Activated T-helper 1 cell treated with anti-CD3 and anti-CD28 coated beads, Interleukin-12 subunit alpha, Interleukin-12 subunit beta, Interleukin-2, Interleukin-4 antibody, amounts not matched to agents 30 ng/mL and 10 ng/mL and 1 ng/mL, durations not matched to agents 14 hours and 24 hours and 36 hours (primary cell): ENCODE measurements at regions not wholly inside any gene's neighbourhood (a gene's known extent, or its start where the extent isn't known, plus 50 kb on each side); places are given as distances from the start of the nearest gene placed in this dataset.
"Not testable (repeated sequence)": the region's sequence is repeated elsewhere in the genome, so short reads cannot be mapped to it uniquely, and the experiment has no call there.

Experiments
- DNase-seq: peaks from one replicate; pipeline ENCODE4 v3.0.0; 2021; ENCODE audit warnings: low spot score
- H3K27ac Mint-ChIP-seq: one replicate; pipeline ENCODE4 v1.8.0; 2021; ENCODE audit warnings: mild to moderate bottlenecking, mixed read lengths
- H3K27me3 Mint-ChIP-seq: one replicate; pipeline ENCODE4 v1.8.0; 2022; ENCODE audit warnings: mild to moderate bottlenecking, moderate library complexity, mixed read lengths; ENCODE audit not compliant: insufficient read depth
- H3K36me3 Mint-ChIP-seq: one replicate; pipeline ENCODE4 v1.8.0; 2021; ENCODE audit warnings: low read depth, mixed read lengths
- H3K4me1 Mint-ChIP-seq: one replicate; pipeline ENCODE4 v1.8.0; 2021; ENCODE audit warnings: low read depth, mixed read lengths
- H3K4me3 Mint-ChIP-seq: one replicate; pipeline ENCODE4 v1.8.0; 2021; ENCODE audit warnings: mild to moderate bottlenecking, moderate library complexity, mixed read lengths
- H3K9me3 Mint-ChIP-seq: one replicate; pipeline ENCODE4 v1.8.0; 2021; ENCODE audit warnings: mixed read lengths
- intact Hi-C: fragments of 100-400 bp; cut with micrococcal nuclease; formaldehyde crosslinking; loops from one replicate; pipeline ENCODE4 v1.15.1; 2024

- intact Hi-C loops = no loop called here
- Mint-ChIP-seq H3K9me3 (peaks cover 18% of the 10 kb centered on the region), H3K4me1 (no peaks in the 10 kb centered on the region), H3K36me3 (no peaks in the 10 kb centered on the region), H3K27me3 (no peaks in the 10 kb centered on the region), H3K4me3 (no peak overlapping the region), H3K27ac (no peak overlapping the region)
- DNase-seq = no peak
Observed at GRCh38 chr13:61358599-61358998, 57.0 kb downstream of the PCDH20 start.

GRCh38 chr13:61350341-61350740 lies 65.3 kb downstream of the PCDH20 start:
- intact Hi-C loops = no loop called here
- no peaks in the 10 kb centered on the region for H3K4me1 Mint-ChIP-seq
- DNase-seq = no peak
- no peaks in the 10 kb centered on the region for H3K36me3 Mint-ChIP-seq
- H3K4me3 Mint-ChIP-seq = no peak overlapping the region
- H3K27me3 Mint-ChIP-seq = no peaks in the 10 kb centered on the region
- H3K9me3 Mint-ChIP-seq = peaks cover 4% of the 10 kb centered on the region
- H3K27ac Mint-ChIP-seq = no peak overlapping the region

- no peak for DNase-seq
- H3K4me3 Mint-ChIP-seq = no peak overlapping the region
- H3K27me3 Mint-ChIP-seq = no peaks in the 10 kb centered on the region
- H3K9me3 Mint-ChIP-seq = peaks cover 13% of the 10 kb centered on the region
- H3K36me3 Mint-ChIP-seq = no peaks in the 10 kb centered on the region
- no peak overlapping the region for H3K27ac Mint-ChIP-seq
- H3K4me1 Mint-ChIP-seq = no peaks in the 10 kb centered on the region
- intact Hi-C loops = no loop called here
Observed at GRCh38 chr13:61339054-61339621, 76.5 kb downstream of the PCDH20 start.

GRCh38 chr13:61316647-61317046 lies 99.0 kb downstream of the PCDH20 start:
- H3K9me3 Mint-ChIP-seq = peaks cover 12% of the 10 kb centered on the region
- H3K27ac Mint-ChIP-seq = no peak overlapping the region
- DNase-seq = no peak
- no peaks in the 10 kb centered on the region for H3K27me3 Mint-ChIP-seq
- H3K36me3 Mint-ChIP-seq = no peaks in the 10 kb centered on the region
- no peaks in the 10 kb centered on the region for H3K4me1 Mint-ChIP-seq
- intact Hi-C loops = no loop called here
- H3K4me3 Mint-ChIP-seq = no peak overlapping the region

GRCh38 chr13:61294467-61295191 lies 121.0 kb downstream of the PCDH20 start:
- H3K4me3 Mint-ChIP-seq = no peak overlapping the region
- no peak overlapping the region for H3K27ac Mint-ChIP-seq
- no peak for DNase-seq
- no peaks in the 10 kb centered on the region for H3K36me3 Mint-ChIP-seq
- peaks cover 6% of the 10 kb centered on the region for H3K9me3 Mint-ChIP-seq
- H3K27me3 Mint-ChIP-seq = no peaks in the 10 kb centered on the region
- no peaks in the 10 kb centered on the region for H3K4me1 Mint-ChIP-seq
- intact Hi-C loops = no loop called here

- intact Hi-C loops = no loop called here
- no peaks in the 10 kb centered on the region for H3K4me1 Mint-ChIP-seq
- no peak for DNase-seq
- H3K4me3 Mint-ChIP-seq = no peak overlapping the region
- no peaks in the 10 kb centered on the region for H3K36me3 Mint-ChIP-seq
- H3K9me3 Mint-ChIP-seq = peaks cover 3% of the 10 kb centered on the region
- H3K27ac Mint-ChIP-seq = no peak overlapping the region
- H3K27me3 Mint-ChIP-seq = no peaks in the 10 kb centered on the region
Observed at GRCh38 chr13:61286148-61286745, 129.4 kb downstream of the PCDH20 start.

GRCh38 chr13:61277586-61278276 lies 137.9 kb downstream of the PCDH20 start:
- H3K36me3 Mint-ChIP-seq = no peaks in the 10 kb centered on the region

GRCh38 chr13:61277088-61277487 lies 138.6 kb downstream of the PCDH20 start:
- peaks cover 3% of the 10 kb centered on the region for H3K9me3 Mint-ChIP-seq
- intact Hi-C loops = no loop called here
- no peaks in the 10 kb centered on the region for H3K36me3 Mint-ChIP-seq
- H3K27ac Mint-ChIP-seq = no peak overlapping the region
- DNase-seq = no peak
- no peaks in the 10 kb centered on the region for H3K27me3 Mint-ChIP-seq
- H3K4me3 Mint-ChIP-seq = no peak overlapping the region
- H3K4me1 Mint-ChIP-seq = no peaks in the 10 kb centered on the region

More at GRCh38 chr13:61277586-61278276, 137.9 kb downstream of the PCDH20 start:
- intact Hi-C loops = no loop called here
- no peak overlapping the region for H3K27ac Mint-ChIP-seq
- H3K4me3 Mint-ChIP-seq = no peak overlapping the region
- peaks cover 3% of the 10 kb centered on the region for H3K9me3 Mint-ChIP-seq
- no peaks in the 10 kb centered on the region for H3K27me3 Mint-ChIP-seq
- H3K4me1 Mint-ChIP-seq = no peaks in the 10 kb centered on the region
- DNase-seq = no peak

GRCh38 chr13:61276401-61276800 lies 139.2 kb downstream of the PCDH20 start:
- H3K9me3 Mint-ChIP-seq = peaks cover 1% of the 10 kb centered on the region
- H3K27ac Mint-ChIP-seq = no peak overlapping the region
- no peak overlapping the region for H3K4me3 Mint-ChIP-seq
- intact Hi-C loops = no loop called here
- no peaks in the 10 kb centered on the region for H3K4me1 Mint-ChIP-seq
- no peaks in the 10 kb centered on the region for H3K36me3 Mint-ChIP-seq
- DNase-seq = no peak
- no peaks in the 10 kb centered on the region for H3K27me3 Mint-ChIP-seq

GRCh38 chr13:61275736-61276135 lies 139.9 kb downstream of the PCDH20 start:
- H3K27me3 Mint-ChIP-seq = no peaks in the 10 kb centered on the region
- no peaks in the 10 kb centered on the region for H3K4me1 Mint-ChIP-seq
- intact Hi-C loops = no loop called here
- no peak overlapping the region for H3K27ac Mint-ChIP-seq
- no peak overlapping the region for H3K4me3 Mint-ChIP-seq
- H3K36me3 Mint-ChIP-seq = no peaks in the 10 kb centered on the region
- no peak for DNase-seq
- no peaks in the 10 kb centered on the region for H3K9me3 Mint-ChIP-seq

GRCh38 chr13:61275251-61275650 lies 140.4 kb downstream of the PCDH20 start:
- Mint-ChIP-seq H3K36me3 (no peaks in the 10 kb centered on the region), H3K9me3 (no peaks in the 10 kb centered on the region), H3K27ac (no peak overlapping the region), H3K4me1 (no peaks in the 10 kb centered on the region), H3K4me3 (no peak overlapping the region), H3K27me3 (no peaks in the 10 kb centered on the region)
- no peak for DNase-seq
- intact Hi-C loops = no loop called here

GRCh38 chr13:61266896-61267295 lies 148.8 kb downstream of the PCDH20 start:
- H3K4me1 Mint-ChIP-seq, intact Hi-C loops, DNase-seq: not testable (repeated sequence)

More at GRCh38 chr13:61266896-61267295, 148.8 kb downstream of the PCDH20 start:
- not testable (repeated sequence) for H3K36me3 Mint-ChIP-seq, H3K9me3 Mint-ChIP-seq, H3K27ac Mint-ChIP-seq, H3K4me3 Mint-ChIP-seq, H3K27me3 Mint-ChIP-seq
